ENCODE measurements at regions not wholly inside any gene's neighbourhood (a gene's known extent, or its start where the extent isn't known, plus 50 kb on each side); places are given as distances from the start of the nearest gene placed in this dataset.

DNA sequence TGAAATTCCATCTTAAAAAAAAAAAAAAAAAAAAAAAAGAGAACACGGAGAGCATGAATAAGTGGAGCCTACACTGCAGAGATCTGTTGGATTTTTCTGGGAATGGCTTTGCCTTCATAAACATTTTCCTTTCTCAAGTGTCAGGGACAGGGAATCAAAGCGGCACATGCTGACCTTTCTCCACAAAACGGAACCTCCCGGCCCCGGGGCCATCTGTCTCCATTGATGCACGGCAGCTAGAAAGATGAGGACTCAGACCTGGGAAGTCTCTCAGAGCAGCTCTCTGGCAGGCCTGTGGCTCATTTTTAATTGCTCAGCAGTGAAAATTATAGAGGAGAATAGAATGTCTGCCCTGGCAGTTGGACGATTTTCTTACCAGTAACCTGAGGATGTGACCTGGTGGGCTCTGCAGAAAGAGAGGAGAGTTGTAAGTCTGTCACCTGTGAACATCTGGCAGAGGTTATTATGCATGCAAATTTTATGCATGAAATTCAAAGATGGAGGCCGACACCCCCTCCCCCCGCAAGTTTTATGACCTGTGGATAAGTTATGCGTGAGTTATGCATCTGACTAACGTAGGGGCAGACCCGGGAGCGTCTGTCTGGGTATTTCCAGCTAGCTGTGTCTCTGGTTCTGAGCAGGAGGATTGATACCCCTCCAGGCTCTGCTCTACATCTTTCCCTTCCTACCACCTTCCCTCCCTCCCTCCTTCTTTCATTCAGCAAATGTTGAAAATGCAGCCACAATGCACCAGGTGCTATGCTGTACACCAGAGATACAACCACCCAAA lies 352.5 kb downstream of the CDH26 start:
- Histone ChIP-seq H2BK120ac (ENCODE audit: low read depth, low read length) (no peak overlapping the region), H3K27ac (ENCODE audit: insufficient read depth, low read length) (no peak overlapping the region), H3K4ac (ENCODE audit: low read depth, low read length) (no peak overlapping the region), H3K36me3 (ENCODE audit: control insufficient read depth, insufficient read depth, low read length) (no peaks in the 10 kb centered on the region), H2BK15ac (ENCODE audit: low read depth, low read length) (no peak overlapping the region), H3K23ac (ENCODE audit: low read depth, low read length) (no peak overlapping the region), H3K4me3 (ENCODE audit: insufficient read depth, low read depth, low read length) (no peak overlapping the region), H3K18ac (ENCODE audit: low read depth, low read length) (no peak overlapping the region), H4K8ac (ENCODE audit: low read depth in 2 of 2, low read length in 2 of 2) (no peak overlapping the region), H2AFZ (replicated peaks; ENCODE audit: low read length, poor library complexity) (no peak overlapping the region), H3K4me2 (ENCODE audit: low read depth, low read length) (no peak overlapping the region), H3K9me1 (ENCODE audit: insufficient read depth, low read length) (no peaks in the 10 kb centered on the region), H2BK5ac (ENCODE audit: low read depth, low read length, poor library complexity, severe bottlenecking) (no peak overlapping the region), H2BK20ac (ENCODE audit: low read depth, low read length) (no peak overlapping the region), H3K9me3 (ENCODE audit: control insufficient read depth, insufficient read depth, low read length) (peaks cover 7% of the 10 kb centered on the region; the same call in 1 of the 2 replicates), H4K20me1 (ENCODE audit: insufficient read depth, low read length) (no peaks in the 10 kb centered on the region), H3K79me1 (ENCODE audit: low read depth in 1 of 2, low read length in 2 of 2) (no peaks in the 10 kb centered on the region), H3K14ac (replicated peaks; ENCODE audit: low read depth, low read length) (no peak overlapping the region), H2AK9ac (replicated peaks; ENCODE audit: low read depth, low read length, poor library complexity) (no peak overlapping the region), H3K4me1 (ENCODE audit: control insufficient read depth, insufficient read depth, low read length) (no peaks in the 10 kb centered on the region), H4K5ac (ENCODE audit: low read depth, low read length) (no peak overlapping the region), H3K56ac (ENCODE audit: extremely low read depth, insufficient read depth, low read length) (no peak overlapping the region), H2AK5ac (ENCODE audit: low read depth, low read length) (no peak overlapping the region), H4K91ac (ENCODE audit: insufficient read depth, low read depth, low read length) (no peak overlapping the region), H3K27me3 (ENCODE audit: control insufficient read depth, insufficient read depth, low read length) (no peaks in the 10 kb centered on the region), H3K9ac (ENCODE audit: low read depth, low read length) (no peak overlapping the region)
- 66% methylated on average over 7 of the region's 13 CpGs; no CpG with 5 or more reads in 1 of the 2 experiments for whole genome bisulfite sequencing, 2 experiments (ENCODE audit: extremely low coverage in 2 of 2, insufficient read length in 1 of 2)
- no peak for ATAC-seq (ENCODE audit: low read depth)
- POLR2A ChIA-PET (ENCODE audit: unreplicated experiment): no interaction called here
- DNase-seq: no peak
- TF ChIP-seq BHLHE40 (IDR thresholded peaks at IDR 0.05; ENCODE audit: low read depth, low read length): no peak
- TF ChIP-seq MAFK (IDR thresholded peaks at IDR 0.05; ENCODE audit: low read depth, low read length): no peak
- TF ChIP-seq, protein P1, sequence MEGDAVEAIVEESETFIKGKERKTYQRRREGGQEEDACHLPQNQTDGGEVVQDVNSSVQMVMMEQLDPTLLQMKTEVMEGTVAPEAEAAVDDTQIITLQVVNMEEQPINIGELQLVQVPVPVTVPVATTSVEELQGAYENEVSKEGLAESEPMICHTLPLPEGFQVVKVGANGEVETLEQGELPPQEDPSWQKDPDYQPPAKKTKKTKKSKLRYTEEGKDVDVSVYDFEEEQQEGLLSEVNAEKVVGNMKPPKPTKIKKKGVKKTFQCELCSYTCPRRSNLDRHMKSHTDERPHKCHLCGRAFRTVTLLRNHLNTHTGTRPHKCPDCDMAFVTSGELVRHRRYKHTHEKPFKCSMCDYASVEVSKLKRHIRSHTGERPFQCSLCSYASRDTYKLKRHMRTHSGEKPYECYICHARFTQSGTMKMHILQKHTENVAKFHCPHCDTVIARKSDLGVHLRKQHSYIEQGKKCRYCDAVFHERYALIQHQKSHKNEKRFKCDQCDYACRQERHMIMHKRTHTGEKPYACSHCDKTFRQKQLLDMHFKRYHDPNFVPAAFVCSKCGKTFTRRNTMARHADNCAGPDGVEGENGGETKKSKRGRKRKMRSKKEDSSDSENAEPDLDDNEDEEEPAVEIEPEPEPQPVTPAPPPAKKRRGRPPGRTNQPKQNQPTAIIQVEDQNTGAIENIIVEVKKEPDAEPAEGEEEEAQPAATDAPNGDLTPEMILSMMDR (conservative IDR thresholded peaks at IDR 0.05; ENCODE audit: low read depth, low read length): no peak
- in situ Hi-C loops (cut with MboI; ENCODE audit: low sequenced_read_pairs) (no loop called here), dilution Hi-C loops (cut with HindIII; ENCODE audit: low sequenced_read_pairs, unreplicated experiment) (no loop called here), intact Hi-C loops (cut with micrococcal nuclease) (no loop called here)
- CTCF ChIA-PET: no interaction called here
- no TSS peak for BruUV-seq (replicated peaks)
